Neuronal stem cell (in vitro differentiated cells): ENCODE measurements at regions not wholly inside any gene's neighbourhood (a gene's known extent, or its start where the extent isn't known, plus 50 kb on each side); places are given as distances from the start of the nearest gene placed in this dataset.

Source experiments
- DNase-seq: peaks from one replicate; pipeline ENCODE4 v3.0.0-alpha.2; 2013; ENCODE audit warnings: low spot score
- H2AFZ ChIP-seq: one replicate; pipeline ENCODE4 v1.6.1; 2013; ENCODE audit warnings: mild to moderate bottlenecking, low read length, inconsistent platforms
- H2AK5ac ChIP-seq: 2 replicates; pipeline ENCODE4 v1.6.1; 2013; ENCODE audit warnings: low read depth, mild to moderate bottlenecking, inconsistent platforms, low read length, moderate library complexity, mixed read lengths
- H2BK120ac ChIP-seq: 2 replicates; pipeline ENCODE4 v1.6.1; 2013; ENCODE audit warnings: low read depth, mild to moderate bottlenecking, inconsistent platforms, low read length, moderate library complexity, mixed read lengths
- H2BK12ac ChIP-seq: one replicate; pipeline ENCODE4 v1.6.1; 2013; ENCODE audit warnings: low read length, inconsistent platforms
- H2BK15ac ChIP-seq: 2 replicates; pipeline ENCODE4 v1.6.1; 2013; ENCODE audit warnings: mild to moderate bottlenecking, low read length, inconsistent platforms, mixed read lengths
- H2BK5ac ChIP-seq: one replicate; pipeline ENCODE4 v1.6.1; 2013; ENCODE audit warnings: inconsistent platforms, mild to moderate bottlenecking, low read length, moderate library complexity
- H3K14ac ChIP-seq: one replicate; pipeline ENCODE4 v1.6.1; 2013; ENCODE audit warnings: low read length, inconsistent platforms
- H3K18ac ChIP-seq: 2 replicates; pipeline ENCODE4 v1.6.1; 2013; ENCODE audit warnings: low read length, inconsistent platforms
- H3K23ac ChIP-seq: 2 replicates; pipeline ENCODE4 v1.6.1; 2013; ENCODE audit warnings: low read depth, mild to moderate bottlenecking, mixed read lengths, low read length, inconsistent platforms; ENCODE audit not compliant: poor library complexity
- H3K27ac ChIP-seq: replicated peaks from 3 replicates; pipeline ENCODE4 v1.5.1; 2013; ENCODE audit warnings: low read length, inconsistent platforms
- H3K27me3 ChIP-seq, 3 experiments: 2 replicates each; pipeline ENCODE4 v1.6.1; 2013; ENCODE audit warnings: low read length in 3 of 3, mild to moderate bottlenecking in 2 of 3, inconsistent platforms in 1 of 3, low read depth in 1 of 3, mixed read lengths in 1 of 3, moderate library complexity in 1 of 3; ENCODE audit not compliant: control insufficient read depth in 3 of 3, insufficient read depth in 3 of 3
- H3K36me3 ChIP-seq, 2 donors: replicated peaks in 1 of 2; 2 replicates each; pipeline ENCODE4 v1.6.1; 2013; ENCODE audit warnings: low read length in 2 of 2; ENCODE audit not compliant: control insufficient read depth in 2 of 2, insufficient read depth in 2 of 2
- H3K4ac ChIP-seq: 2 replicates; pipeline ENCODE4 v1.6.1; 2013; ENCODE audit warnings: inconsistent platforms, mild to moderate bottlenecking, low read length, moderate library complexity
- H3K4me1 ChIP-seq, 2 donors: 1 replicate in 1 of 2; 2 replicates in 1 of 2; pipeline ENCODE4 v1.6.1; 2013; ENCODE audit warnings: low read length in 2 of 2, low read depth in 1 of 2; ENCODE audit not compliant: control insufficient read depth in 2 of 2, insufficient read depth in 1 of 2
- H3K4me2 ChIP-seq: one replicate; pipeline ENCODE4 v1.6.1; 2013; ENCODE audit warnings: mild to moderate bottlenecking, low read length, inconsistent platforms; ENCODE audit not compliant: insufficient read depth, poor library complexity, severe bottlenecking
- H3K4me3 ChIP-seq, 2 donors: 2 replicates each; pipeline ENCODE4 v1.5.1; 2013; ENCODE audit warnings: low read length in 2 of 2, mild to moderate bottlenecking in 2 of 2, inconsistent platforms in 1 of 2, moderate library complexity in 1 of 2
- H3K79me1 ChIP-seq: one replicate; pipeline ENCODE4 v1.6.1; 2013; ENCODE audit warnings: low read depth, mild to moderate bottlenecking, inconsistent platforms, low read length, moderate library complexity
- H3K9ac ChIP-seq: one replicate; pipeline ENCODE4 v1.6.1; 2013; ENCODE audit warnings: mild to moderate bottlenecking, low read depth, low read length, inconsistent platforms; ENCODE audit not compliant: poor library complexity
- H3K9me3 ChIP-seq, 2 donors: replicated peaks in 1 of 2; 2 replicates each; pipeline versions ENCODE3 to v1.6.1; 2013; ENCODE audit warnings: low read length in 2 of 2, mild to moderate bottlenecking in 2 of 2, inconsistent platforms in 1 of 2, low read depth in 1 of 2, mixed read lengths in 1 of 2, moderate library complexity in 1 of 2; ENCODE audit not compliant: control insufficient read depth in 2 of 2, insufficient read depth in 1 of 2
- H4K8ac ChIP-seq: one replicate; pipeline ENCODE4 v1.6.1; 2013; ENCODE audit warnings: low read depth, mild to moderate bottlenecking, inconsistent platforms, low read length, moderate library complexity
- H4K91ac ChIP-seq: one replicate; pipeline ENCODE4 v1.6.1; 2013; ENCODE audit warnings: low read length, low read depth, mild to moderate bottlenecking, inconsistent platforms; ENCODE audit not compliant: poor library complexity
- WGBS, 2 donors: extraction: QIAGEN DNeasy Blood & Tissue Kit; methylation state at CpG; one replicate each; pipeline ENCODE4 v1.1.7; 2013; ENCODE audit warnings: missing lambda C conversion rate in 2 of 2, mixed read lengths in 1 of 2; ENCODE audit not compliant: insufficient read length in 2 of 2, insufficient replicate concordance in 1 of 2; ENCODE audit errors: extremely low coverage in 2 of 2; 5-methylcytosine and 5-hydroxymethylcytosine counted together

- Histone ChIP-seq H2BK12ac (no peak overlapping the region), H4K91ac (no peak overlapping the region), H3K36me3 (no peaks in the 10 kb centered on the region), H3K79me1 (no peaks in the 10 kb centered on the region), H2BK120ac (no peak overlapping the region), H2BK15ac (no peak overlapping the region), H2AFZ (no peak overlapping the region), H2BK5ac (no peak overlapping the region), H4K8ac (no peak overlapping the region), H3K27me3 (no peaks in the 10 kb centered on the region), H3K9me3 (no peaks in the 10 kb centered on the region), H3K23ac (no peak overlapping the region), H3K18ac (no peak overlapping the region), H2AK5ac (no peak overlapping the region), H3K4me3 (no peak overlapping the region), H3K9ac (no peak overlapping the region), H3K4ac (no peak overlapping the region), H3K14ac (no peak overlapping the region), H3K4me2 (no peak overlapping the region), H3K27ac (no peak overlapping the region), H3K4me1 (peaks cover 0 to 3% of the 10 kb centered on the region in 2 donors)
- no peak for DNase-seq
- no CpG with 5 or more reads among the region's 3 CpGs for WGBS, 2 donors
Observed at GRCh38 chr13:62305756-62306155, 890.1 kb upstream of the PCDH20 start.

- Histone ChIP-seq H3K36me3 (no peaks in the 10 kb centered on the region), H2AFZ (no peak overlapping the region), H2BK12ac (no peak overlapping the region), H3K18ac (no peak overlapping the region), H3K4me2 (no peak overlapping the region), H2BK15ac (no peak overlapping the region), H3K4ac (no peak overlapping the region), H2BK120ac (no peak overlapping the region), H3K4me1 (no peaks in the 10 kb centered on the region), H3K79me1 (no peaks in the 10 kb centered on the region), H3K9ac (no peak overlapping the region), H4K91ac (no peak overlapping the region), H3K9me3 (no peaks in the 10 kb centered on the region), H3K27ac (no peak overlapping the region), H2BK5ac (no peak overlapping the region), H3K14ac (no peak overlapping the region), H4K8ac (no peak overlapping the region), H3K27me3 (no peaks in the 10 kb centered on the region), H3K23ac (no peak overlapping the region), H2AK5ac (no peak overlapping the region), H3K4me3 (no peak overlapping the region)
- DNase-seq: no peak
- WGBS, 2 donors: no CpG with 5 or more reads among the region's 2 CpGs
Observed at GRCh38 chr13:62302341-62302740, 886.7 kb upstream of the PCDH20 start.

GRCh38 chr13:62299988-62300387, 884.3 kb upstream of the PCDH20 start:
- no peak overlapping the region for H3K9ac ChIP-seq
- H2AFZ ChIP-seq: no peak overlapping the region
- H3K4ac ChIP-seq: no peak overlapping the region
- H3K18ac ChIP-seq: no peak overlapping the region
- no peak overlapping the region for H2BK12ac ChIP-seq
- H4K8ac ChIP-seq: no peak overlapping the region
- no peaks in the 10 kb centered on the region for H3K79me1 ChIP-seq
- DNase-seq: no peak
- no peak overlapping the region for H3K23ac ChIP-seq
- H2BK5ac ChIP-seq: no peak overlapping the region
- no peak overlapping the region for H3K14ac ChIP-seq
- H3K27ac ChIP-seq: no peak overlapping the region
- no peaks in the 10 kb centered on the region for H3K27me3 ChIP-seq
- H3K4me3 ChIP-seq: no peak overlapping the region
- no peaks in the 10 kb centered on the region for H3K36me3 ChIP-seq
- no peak overlapping the region for H2BK15ac ChIP-seq
- H3K4me1 ChIP-seq: no peaks in the 10 kb centered on the region
- no peak overlapping the region for H3K4me2 ChIP-seq
- no peaks in the 10 kb centered on the region for H3K9me3 ChIP-seq
- H4K91ac ChIP-seq: no peak overlapping the region
- no peak overlapping the region for H2AK5ac ChIP-seq
- no CpG with 5 or more reads among the region's 3 CpGs for WGBS, 2 donors
- no peak overlapping the region for H2BK120ac ChIP-seq

- no peak overlapping the region for H2BK12ac ChIP-seq
- no peak overlapping the region for H3K23ac ChIP-seq
- H3K4ac ChIP-seq: no peak overlapping the region
- H3K14ac ChIP-seq: no peak overlapping the region
- H3K79me1 ChIP-seq: no peaks in the 10 kb centered on the region
- H3K18ac ChIP-seq: no peak overlapping the region
- no peaks in the 10 kb centered on the region for H3K9me3 ChIP-seq
- H2AK5ac ChIP-seq: no peak overlapping the region
- DNase-seq: no peak
- no peak overlapping the region for H3K9ac ChIP-seq
- no peak overlapping the region for H4K91ac ChIP-seq
- no peak overlapping the region for H2BK15ac ChIP-seq
- H2BK5ac ChIP-seq: no peak overlapping the region
- H2AFZ ChIP-seq: no peak overlapping the region
- H3K27me3 ChIP-seq: no peaks in the 10 kb centered on the region
- no peak overlapping the region for H3K4me2 ChIP-seq
- H2BK120ac ChIP-seq: no peak overlapping the region
- H3K4me3 ChIP-seq: no peak overlapping the region
- no peak overlapping the region for H3K27ac ChIP-seq
- no peaks in the 10 kb centered on the region for H3K4me1 ChIP-seq
- H4K8ac ChIP-seq: no peak overlapping the region
- no peaks in the 10 kb centered on the region for H3K36me3 ChIP-seq
Observed at GRCh38 chr13:62296812-62297211, 881.2 kb upstream of the PCDH20 start.
